AG10803 (cell line): ENCODE measurements at regions not wholly inside any gene's neighbourhood (a gene's known extent, or its start where the extent isn't known, plus 50 kb on each side); places are given as distances from the start of the nearest gene placed in this dataset.

Source experiments
- DNase-seq: peaks from one replicate; pipeline ENCODE4 v3.0.0; 2010; ENCODE audit warnings: low read depth
- H3K4me3 ChIP-seq: 2 replicates; pipeline ENCODE4 v1.5.1; 2011; ENCODE audit warnings: mild to moderate bottlenecking, low read length, control low read depth
- CTCF ChIP-seq: conservative IDR thresholded peaks from 2 replicates; pipeline ENCODE4 v1.5.1; 2011; ENCODE audit warnings: mild to moderate bottlenecking, low read length, control low read depth, inconsistent platforms

- no peak for DNase-seq
- H3K4me3 ChIP-seq, result no peak overlapping the region
- TF ChIP-seq CTCF, result no peak
These were observed 522.5 kb downstream of the TSN start for GRCh38 chr2:122277956-122278355.

GRCh38 chr2:122300758-122301157, 545.3 kb downstream of the TSN start:
- no peak for DNase-seq

GRCh38 chr2:122307763-122308162, 552.3 kb downstream of the TSN start:
- DNase-seq, result no peak
- TF ChIP-seq CTCF, result no peak
- H3K4me3 ChIP-seq, result no peak overlapping the region

More at GRCh38 chr2:122300758-122301157, 545.3 kb downstream of the TSN start:
- no peak for TF ChIP-seq CTCF
- no peak overlapping the region for H3K4me3 ChIP-seq

- no peak for TF ChIP-seq CTCF
- H3K4me3 ChIP-seq, result no peak overlapping the region
- no peak for DNase-seq
These were observed 559.9 kb downstream of the TSN start for GRCh38 chr2:122315306-122315705.

- no peak for DNase-seq
- no peak overlapping the region for H3K4me3 ChIP-seq
- TF ChIP-seq CTCF, result no peak
These were observed 564.2 kb downstream of the TSN start for GRCh38 chr2:122319539-122320132.

GRCh38 chr2:122322815-122323214, 567.4 kb downstream of the TSN start:
- no peak for TF ChIP-seq CTCF
- no peak for DNase-seq
- H3K4me3 ChIP-seq, result no peak overlapping the region

- no peak for DNase-seq
- no peak for TF ChIP-seq CTCF
- no peak overlapping the region for H3K4me3 ChIP-seq
These were observed 568.5 kb downstream of the TSN start for GRCh38 chr2:122323927-122324326.
